HepG2 (cell line): ENCODE measurements at regions not wholly inside any gene's neighbourhood (a gene's known extent, or its start where the extent isn't known, plus 50 kb on each side); places are given as distances from the start of the nearest gene placed in this dataset.

Experiments
- ATAC-seq: fragments of 200-7000 bp; cut with Tn5 transposase; 3 replicates; pipeline ENCODE4 v1.9.1; 2020; ENCODE audit warnings: mild to moderate bottlenecking, moderate library complexity
- BruUV-seq: library from RNA; stranded (reverse); fragments of 400-500 nt; replicated peaks from 2 replicates; lab custom pipeline; 2021; lab: Mats Ljungman, UMichigan
- CTCF ChIA-PET: fragments of 300-600 bp; formaldehyde crosslinking; extraction: SDS; loops from one replicate; lab custom pipeline; 2021; ENCODE audit warnings: low total read pairs, inconsistent platforms, low intra/inter-chr PET ratio; lab: Yijun Ruan, JAX
- POLR2A ChIA-PET: fragments of 350-600 bp; sonication (Branson Sonifier 250); formaldehyde crosslinking; loops from one replicate; lab custom pipeline; 2020; ENCODE audit warnings: antibody characterized with exemption, inconsistent platforms; lab: Yijun Ruan, JAX
- DNase-seq: peaks from one replicate; pipeline ENCODE4 v3.0.0-alpha.2; 2015; ENCODE audit warnings: low spot score
- FAIRE-seq: peaks from 3 replicates; lab custom pipeline; 2011; peaks lifted over from hg19 to GRCh38; lab: Jason Lieb, UNC
- H2AFZ ChIP-seq: one replicate; pipeline ENCODE4 v1.6.1; 2011; ENCODE audit warnings: low read length, inconsistent platforms
- H3K27ac ChIP-seq: fragments of 300-600 bp; 3 replicates; pipeline ENCODE4 v1.8.0; 2011; ENCODE audit warnings: mixed run types, mild to moderate bottlenecking, mixed read lengths, low read length, inconsistent platforms; ENCODE audit not compliant: insufficient read depth; ENCODE audit errors: extremely low read length
- H3K27me3 ChIP-seq, 2 experiments: fragments of 200-600 bp in 1 of 2; 2 replicates in 1 of 2; 3 replicates in 1 of 2; pipeline versions ENCODE4 v1.6.0 to v1.8.0; 2011; ENCODE audit warnings: low read length in 2 of 2, mild to moderate bottlenecking in 2 of 2, moderate library complexity in 2 of 2, inconsistent platforms in 1 of 2; ENCODE audit not compliant: insufficient read depth in 2 of 2, control insufficient read depth in 1 of 2
- H3K36me3 ChIP-seq, 2 experiments: fragments of 200-600 bp in 1 of 2; replicated peaks in 1 of 2; 2 replicates in 1 of 2; 3 replicates in 1 of 2; pipeline versions ENCODE4 v1.5.1 to v1.8.0; 2011; ENCODE audit warnings: low read length in 2 of 2, inconsistent platforms in 1 of 2; ENCODE audit not compliant: insufficient read depth in 2 of 2, control insufficient read depth in 1 of 2
- H3K4me1 ChIP-seq: 2 replicates; pipeline ENCODE4 v1.5.1; 2012; ENCODE audit warnings: low read length, inconsistent platforms; ENCODE audit not compliant: insufficient read depth
- H3K4me2 ChIP-seq: 2 replicates; pipeline ENCODE4 v1.6.0; 2011; ENCODE audit warnings: low read depth, low read length, inconsistent platforms
- H3K4me3 ChIP-seq, 3 experiments: fragments of 200-600 bp in 1 of 3; sonication (generic), shearing (Covaris generic) in 1 of 3; replicated peaks in 1 of 3; 2 replicates each; pipeline ENCODE4 v1.5.1; 2011 to 2016; ENCODE audit warnings: low read length in 3 of 3, inconsistent platforms in 2 of 3, low read depth in 2 of 3, mild to moderate bottlenecking in 2 of 3, control low read depth in 1 of 3, mixed read lengths in 1 of 3; ENCODE audit not compliant: insufficient read depth in 1 of 3
- H3K79me2 ChIP-seq: one replicate; pipeline ENCODE4 v1.6.1; 2011; ENCODE audit warnings: low read length, inconsistent platforms; ENCODE audit not compliant: insufficient read depth
- H3K9ac ChIP-seq: 2 replicates; pipeline ENCODE4 v1.6.0; 2011; ENCODE audit warnings: mild to moderate bottlenecking, low read depth, low read length, inconsistent platforms; ENCODE audit not compliant: insufficient read depth
- H3K9me3 ChIP-seq: 2 replicates; pipeline ENCODE4 v1.5.1; 2012; ENCODE audit warnings: mild to moderate bottlenecking, low read length
- H4K20me1 ChIP-seq: 2 replicates; pipeline ENCODE4 v1.6.0; 2011; ENCODE audit warnings: inconsistent platforms, mild to moderate bottlenecking, low read length, moderate library complexity; ENCODE audit not compliant: insufficient read depth
- ATAD3A ChIP-seq: sonication (generic); formaldehyde crosslinking; IDR thresholded peaks from 2 replicates; pipeline ENCODE4 v1.4.0; 2020; ENCODE audit warnings: missing genetic modification reagents
- ELF3 ChIP-seq: IDR thresholded peaks from 2 replicates; pipeline ENCODE4 v1.6.1; 2016; ENCODE audit warnings: missing genetic modification reagents, missing compliant biosample characterization
- FUBP1 ChIP-seq: sonication (generic); formaldehyde crosslinking; IDR thresholded peaks from 2 replicates; pipeline ENCODE4 v1.5.1; 2020; ENCODE audit warnings: missing genetic modification reagents, mild to moderate bottlenecking, borderline replicate concordance
- MLX ChIP-seq: IDR thresholded peaks from 2 replicates; pipeline ENCODE4 v1.6.1; 2016
- PAF1 ChIP-seq: IDR thresholded peaks from 2 replicates; pipeline ENCODE4 v1.6.1; 2016; ENCODE audit warnings: missing genetic modification reagents, missing compliant biosample characterization
- TBL1XR1 ChIP-seq: fragments of 150-350 bp; IDR thresholded peaks from 2 replicates; pipeline ENCODE4 v1.6.1; 2014; ENCODE audit warnings: borderline replicate concordance, low read length; ENCODE audit not compliant: partially characterized antibody
- TOE1 ChIP-seq: sonication (generic); formaldehyde crosslinking; IDR thresholded peaks from 2 replicates; pipeline ENCODE4 v1.4.0; 2020; ENCODE audit warnings: mild to moderate bottlenecking, missing genetic modification reagents
- YEATS4 ChIP-seq: sonication (generic); formaldehyde crosslinking; IDR thresholded peaks from 2 replicates; pipeline ENCODE4 v1.4.0; 2020; ENCODE audit warnings: missing genetic modification reagents, borderline replicate concordance
- ZBTB8A ChIP-seq: sonication (generic); formaldehyde crosslinking; IDR thresholded peaks from 2 replicates; pipeline ENCODE4 v1.4.0; 2020; ENCODE audit warnings: mild to moderate bottlenecking, low read depth, missing genetic modification reagents, borderline replicate concordance
- ZC3H13 ChIP-seq: sonication (generic); formaldehyde crosslinking; IDR thresholded peaks from 2 replicates; pipeline ENCODE4 v1.8.1; 2023; ENCODE audit warnings: mild to moderate bottlenecking, missing genetic modification reagents, moderate library complexity
- ZNF430 ChIP-seq: sonication (generic); formaldehyde crosslinking; IDR thresholded peaks from 2 replicates; pipeline ENCODE4 v1.9.0; 2021; ENCODE audit warnings: mild to moderate bottlenecking, missing genetic modification reagents
- ZNF431 ChIP-seq: sonication (generic); formaldehyde crosslinking; IDR thresholded peaks from 2 replicates; pipeline ENCODE4 v1.9.0; 2022; ENCODE audit warnings: missing genetic modification reagents, low read depth, mild to moderate bottlenecking, borderline replicate concordance
- WGBS: methylation state at CpG from one replicate; pipeline ENCODE4 v1.1.6; 2017; ENCODE audit warnings: low lambda C conversion rate; 5-methylcytosine and 5-hydroxymethylcytosine counted together
- in situ Hi-C: cut with HindIII; loops from 2 replicates; pipeline ENCODE4 v1.10.0; 2017; ENCODE audit warnings: low pct_unique_long_range_greater_than_20kb; ENCODE audit not compliant: extremely low pct_ligation_motif_present
- intact Hi-C: fragments of 100-400 bp; cut with micrococcal nuclease; formaldehyde crosslinking; loops from one replicate; pipeline ENCODE4 v1.10.0; 2022; ENCODE audit not compliant: unreplicated experiment
- TF ChIP-seq, protein P1 (sequence below): IDR thresholded peaks from 2 replicates; pipeline ENCODE4 v1.4.0; 2020; ENCODE audit warnings: mild to moderate bottlenecking, missing genetic modification reagents

DNA sequence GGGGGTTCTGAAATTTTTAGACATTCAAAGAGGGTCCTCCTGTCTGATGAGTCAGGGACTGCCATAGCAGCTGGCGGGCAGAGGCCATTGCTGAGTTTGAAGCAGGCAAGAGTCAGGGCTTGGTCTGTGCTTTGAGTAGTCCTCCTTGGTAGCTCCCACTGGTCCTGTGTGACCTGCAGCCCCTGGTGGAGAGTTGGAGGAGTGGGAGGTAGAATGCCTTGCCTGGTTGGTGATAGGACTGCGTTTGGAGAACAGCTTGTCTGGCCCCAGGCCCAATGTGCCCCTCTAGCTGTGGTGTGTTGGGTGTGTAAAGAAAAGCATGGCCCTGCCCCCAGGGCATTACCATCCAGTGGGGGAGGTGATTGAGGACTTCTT is 116.7 kb downstream of the BEGAIN start (continued):
- TF ChIP-seq FUBP1 (CRISPR knock-in tag) (no peak), MLX (CRISPR knock-in tag) (no peak), ZBTB8A (CRISPR knock-in tag) (no peak), ZC3H13 (CRISPR knock-in tag) (no peak)

DNA sequence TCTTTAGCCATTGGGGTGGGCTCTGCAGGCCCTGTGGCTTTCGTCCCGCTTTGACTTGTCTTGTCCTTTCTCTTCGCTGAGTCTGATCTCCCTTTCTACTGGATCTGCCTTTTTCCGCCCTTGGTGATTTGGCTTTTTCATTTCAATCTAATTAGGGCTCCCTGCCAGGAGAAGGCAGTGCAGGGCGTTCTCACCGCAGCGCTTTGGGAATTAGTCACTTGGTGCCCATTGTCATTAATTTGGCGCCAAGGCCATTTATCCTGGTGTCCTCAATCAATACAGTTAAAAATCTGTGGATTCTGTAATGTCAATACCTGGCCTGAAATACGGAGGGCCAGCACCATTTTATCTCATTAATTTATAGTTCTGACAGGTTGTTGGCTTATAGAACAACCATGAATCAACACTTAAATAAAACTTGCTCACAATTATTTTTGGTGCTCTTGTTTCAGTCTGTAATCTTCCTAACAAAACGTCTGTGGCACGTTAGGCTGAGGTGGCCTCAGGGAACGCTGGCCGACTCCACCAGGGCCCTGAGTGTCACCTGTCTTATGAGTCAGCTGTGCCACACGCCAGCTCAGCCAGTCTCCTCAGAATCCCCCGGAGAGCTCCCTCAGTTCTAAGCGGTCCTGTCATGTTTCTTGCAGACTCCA is 115.7 kb downstream of the BEGAIN start:
- H3K27me3 ChIP-seq: 0 out of 5 replicates have a peak, but pooled peaks cover 0 to 1% of the 10 kb centered on the region in 2 experiments
- DNase-seq (no peak), FAIRE-seq (no peak), ATAC-seq (no peak)
- no peaks in the 10 kb centered on the region for H3K9me3 ChIP-seq
- no peak overlapping the region for H2AFZ ChIP-seq
- in situ Hi-C loops (no loop called here), intact Hi-C loops (no loop called here)
- 83% methylated on average over 16 of the region's 16 CpGs for WGBS
- H3K4me3 ChIP-seq: no peak overlapping the region
- CTCF ChIA-PET: no interaction called here
- POLR2A ChIA-PET: no interaction called here
- no peaks in the 10 kb centered on the region for H3K36me3 ChIP-seq
- H4K20me1 ChIP-seq: no peaks in the 10 kb centered on the region
- no peak overlapping the region for H3K4me2 ChIP-seq
- TF ChIP-seq ATAD3A (CRISPR knock-in tag) (no peak), ZNF431 (CRISPR knock-in tag) (no peak), TBL1XR1 (no peak), TOE1 (CRISPR knock-in tag) (no peak), PAF1 (CRISPR knock-in tag) (no peak), YEATS4 (CRISPR knock-in tag) (no peak), ELF3 (CRISPR knock-in tag) (no peak), ZNF430 (CRISPR knock-in tag) (no peak)
- TF ChIP-seq, protein P1, sequence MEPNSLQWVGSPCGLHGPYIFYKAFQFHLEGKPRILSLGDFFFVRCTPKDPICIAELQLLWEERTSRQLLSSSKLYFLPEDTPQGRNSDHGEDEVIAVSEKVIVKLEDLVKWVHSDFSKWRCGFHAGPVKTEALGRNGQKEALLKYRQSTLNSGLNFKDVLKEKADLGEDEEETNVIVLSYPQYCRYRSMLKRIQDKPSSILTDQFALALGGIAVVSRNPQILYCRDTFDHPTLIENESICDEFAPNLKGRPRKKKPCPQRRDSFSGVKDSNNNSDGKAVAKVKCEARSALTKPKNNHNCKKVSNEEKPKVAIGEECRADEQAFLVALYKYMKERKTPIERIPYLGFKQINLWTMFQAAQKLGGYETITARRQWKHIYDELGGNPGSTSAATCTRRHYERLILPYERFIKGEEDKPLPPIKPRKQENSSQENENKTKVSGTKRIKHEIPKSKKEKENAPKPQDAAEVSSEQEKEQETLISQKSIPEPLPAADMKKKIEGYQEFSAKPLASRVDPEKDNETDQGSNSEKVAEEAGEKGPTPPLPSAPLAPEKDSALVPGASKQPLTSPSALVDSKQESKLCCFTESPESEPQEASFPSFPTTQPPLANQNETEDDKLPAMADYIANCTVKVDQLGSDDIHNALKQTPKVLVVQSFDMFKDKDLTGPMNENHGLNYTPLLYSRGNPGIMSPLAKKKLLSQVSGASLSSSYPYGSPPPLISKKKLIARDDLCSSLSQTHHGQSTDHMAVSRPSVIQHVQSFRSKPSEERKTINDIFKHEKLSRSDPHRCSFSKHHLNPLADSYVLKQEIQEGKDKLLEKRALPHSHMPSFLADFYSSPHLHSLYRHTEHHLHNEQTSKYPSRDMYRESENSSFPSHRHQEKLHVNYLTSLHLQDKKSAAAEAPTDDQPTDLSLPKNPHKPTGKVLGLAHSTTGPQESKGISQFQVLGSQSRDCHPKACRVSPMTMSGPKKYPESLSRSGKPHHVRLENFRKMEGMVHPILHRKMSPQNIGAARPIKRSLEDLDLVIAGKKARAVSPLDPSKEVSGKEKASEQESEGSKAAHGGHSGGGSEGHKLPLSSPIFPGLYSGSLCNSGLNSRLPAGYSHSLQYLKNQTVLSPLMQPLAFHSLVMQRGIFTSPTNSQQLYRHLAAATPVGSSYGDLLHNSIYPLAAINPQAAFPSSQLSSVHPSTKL: no peak
- H3K4me1 ChIP-seq: peaks cover 13% of the 10 kb centered on the region
- H3K79me2 ChIP-seq: no peaks in the 10 kb centered on the region
- no peak overlapping the region for H3K27ac ChIP-seq
- H3K9ac ChIP-seq: no peak overlapping the region
- BruUV-seq: no TSS peak
